ENCODE measurements at regions not wholly inside any gene's neighbourhood (a gene's known extent, or its start where the extent isn't known, plus 50 kb on each side); places are given as distances from the start of the nearest gene placed in this dataset.

DNA sequence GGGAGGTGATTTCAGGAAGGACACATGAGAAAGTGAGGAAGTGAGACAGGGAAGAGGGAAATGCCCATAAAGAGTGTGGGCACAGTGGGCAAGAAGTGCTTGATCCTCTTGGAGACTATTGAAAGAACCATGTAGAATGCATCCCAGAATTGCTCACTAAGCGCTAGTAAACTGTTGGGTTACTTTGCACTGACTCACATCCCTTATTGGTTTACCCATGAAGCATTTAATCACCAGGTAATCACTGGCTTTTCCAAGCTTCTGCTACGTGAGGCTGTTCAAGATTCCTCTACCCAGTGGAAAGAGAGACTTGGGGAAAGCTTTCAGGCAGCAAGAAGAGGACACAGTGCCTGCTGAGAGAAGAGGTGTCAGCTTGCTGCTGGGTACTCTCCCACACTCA, 410.0 kb upstream of the JAG1 start:
- no peaks in the 10 kb centered on the region for H3K27me3 ChIP-seq (ENCODE audit: control insufficient read depth in 2 of 2, insufficient read depth in 1 of 2, low read length in 1 of 2)
- H3K36me3 ChIP-seq (ENCODE audit: control insufficient read depth in 2 of 2, insufficient read depth in 2 of 2, low read length in 1 of 2), result no peaks in the 10 kb centered on the region
- 66% methylated on average over 2 of the region's 2 CpGs for WGBS
- no peaks in the 10 kb centered on the region for H3K4me1 ChIP-seq (ENCODE audit: control insufficient read depth in 2 of 2, insufficient read depth in 2 of 2, low read length in 2 of 2)
- no peak for DNase-seq (ENCODE audit: low read depth in 6 of 9, low spot score in 9 of 9)
- H3K4me3 ChIP-seq (ENCODE audit: low read length in 2 of 2), result no peak overlapping the region
- no peak overlapping the region for H3K27ac ChIP-seq (ENCODE audit: low read depth in 1 of 2, low read length in 1 of 2)
- no peaks in the 10 kb centered on the region for H3K9me3 ChIP-seq (ENCODE audit: control insufficient read depth in 2 of 2, insufficient read depth in 1 of 2, low read length in 1 of 2)

DNA sequence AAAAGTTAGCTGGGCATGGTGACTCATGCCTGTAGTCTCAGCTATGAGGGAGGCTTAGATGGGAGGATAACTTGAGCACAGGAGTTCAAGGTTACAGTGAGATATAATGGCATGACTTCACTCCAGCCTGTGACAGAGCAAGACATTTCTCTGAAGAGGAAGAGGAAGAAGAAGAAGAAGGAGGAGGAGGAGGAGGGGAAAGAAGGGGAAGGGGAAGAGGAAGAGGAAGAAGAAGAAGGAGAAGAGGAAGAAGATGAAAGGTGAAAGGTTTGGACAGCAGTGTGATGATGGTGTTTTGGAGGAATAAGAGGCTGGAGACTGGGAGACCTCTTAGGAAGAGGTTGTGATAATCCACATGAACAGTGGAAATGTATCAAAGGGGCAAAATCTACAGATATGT, 410.7 kb upstream of the JAG1 start:
- Histone ChIP-seq H3K36me3 (ENCODE audit: control insufficient read depth in 2 of 2, insufficient read depth in 2 of 2, low read length in 1 of 2) (no peaks in the 10 kb centered on the region), H3K27ac (ENCODE audit: low read depth in 1 of 2, low read length in 1 of 2) (no peak overlapping the region), H3K4me3 (ENCODE audit: low read length in 2 of 2) (no peak overlapping the region), H3K4me1 (ENCODE audit: control insufficient read depth in 2 of 2, insufficient read depth in 2 of 2, low read length in 2 of 2) (no peaks in the 10 kb centered on the region), H3K27me3 (ENCODE audit: control insufficient read depth in 2 of 2, insufficient read depth in 1 of 2, low read length in 1 of 2) (no peaks in the 10 kb centered on the region), H3K9me3 (ENCODE audit: control insufficient read depth in 2 of 2, insufficient read depth in 1 of 2, low read length in 1 of 2) (no peaks in the 10 kb centered on the region)
- DNase-seq (ENCODE audit: low read depth in 6 of 9, low spot score in 9 of 9), result no peak

DNA sequence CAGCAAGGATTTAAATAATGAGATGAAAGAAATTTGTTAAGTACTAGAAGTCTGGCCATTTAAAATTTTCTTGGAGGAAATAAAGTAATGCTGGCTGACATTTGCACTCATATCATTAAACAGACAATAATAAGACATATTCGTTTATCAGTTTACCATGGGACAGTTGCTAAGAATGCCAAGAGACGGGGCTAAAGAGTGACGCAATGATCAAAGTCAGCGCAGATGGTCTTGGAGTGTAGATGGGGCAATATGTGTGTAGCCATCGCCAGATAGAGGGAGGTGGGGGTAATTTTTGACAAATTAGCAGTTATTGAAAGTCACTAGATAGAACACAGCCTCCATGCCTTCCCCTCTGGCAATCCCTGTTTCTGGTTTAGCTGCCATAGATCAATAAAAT, 413.2 kb upstream of the JAG1 start:
- no peaks in the 10 kb centered on the region for H3K27me3 ChIP-seq (ENCODE audit: control insufficient read depth in 2 of 2, insufficient read depth in 1 of 2, low read length in 1 of 2)
- H3K4me3 ChIP-seq (ENCODE audit: low read length in 2 of 2), result no peak overlapping the region
- no peak for DNase-seq (ENCODE audit: low read depth in 6 of 9, low spot score in 9 of 9)
- no peaks in the 10 kb centered on the region for H3K9me3 ChIP-seq (ENCODE audit: control insufficient read depth in 2 of 2, insufficient read depth in 1 of 2, low read length in 1 of 2)
- no peaks in the 10 kb centered on the region for H3K4me1 ChIP-seq (ENCODE audit: control insufficient read depth in 2 of 2, insufficient read depth in 2 of 2, low read length in 2 of 2)
- WGBS, result 83% methylated on average over 5 of the region's 5 CpGs
- H3K27ac ChIP-seq (ENCODE audit: low read depth in 1 of 2, low read length in 1 of 2), result no peak overlapping the region
- no peaks in the 10 kb centered on the region for H3K36me3 ChIP-seq (ENCODE audit: control insufficient read depth in 2 of 2, insufficient read depth in 2 of 2, low read length in 1 of 2)

DNA sequence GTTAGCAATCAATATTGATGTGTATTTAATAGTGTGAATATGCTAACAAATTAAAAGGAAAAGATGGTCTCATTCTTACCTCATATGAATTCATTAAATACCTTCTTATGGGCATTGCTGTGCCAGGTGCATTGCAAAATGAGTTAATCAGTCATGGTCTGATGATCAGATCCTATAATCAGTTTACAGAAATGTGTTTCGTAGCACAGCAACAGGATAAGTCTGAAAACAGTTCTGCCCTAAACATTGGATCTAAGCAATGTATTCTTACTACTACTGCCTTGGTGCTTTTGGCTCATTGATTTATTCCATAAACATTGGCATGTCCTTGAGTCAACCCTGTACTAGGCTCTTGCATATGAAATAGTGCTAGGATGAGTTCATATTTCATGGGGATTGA, 417.0 kb upstream of the JAG1 start:
- Histone ChIP-seq H3K27me3 (ENCODE audit: control insufficient read depth in 2 of 2, insufficient read depth in 1 of 2, low read length in 1 of 2) (no peaks in the 10 kb centered on the region), H3K36me3 (ENCODE audit: control insufficient read depth in 2 of 2, insufficient read depth in 2 of 2, low read length in 1 of 2) (no peaks in the 10 kb centered on the region), H3K9me3 (ENCODE audit: control insufficient read depth in 2 of 2, insufficient read depth in 1 of 2, low read length in 1 of 2) (no peaks in the 10 kb centered on the region), H3K4me3 (ENCODE audit: low read length in 2 of 2) (no peak overlapping the region), H3K27ac (ENCODE audit: low read depth in 1 of 2, low read length in 1 of 2) (no peak overlapping the region), H3K4me1 (ENCODE audit: control insufficient read depth in 2 of 2, insufficient read depth in 2 of 2, low read length in 2 of 2) (no peaks in the 10 kb centered on the region)
- DNase-seq (ENCODE audit: low read depth in 6 of 9, low spot score in 9 of 9), result no peak
- WGBS, result 88% methylated on average over 1 of the region's 1 CpG

DNA sequence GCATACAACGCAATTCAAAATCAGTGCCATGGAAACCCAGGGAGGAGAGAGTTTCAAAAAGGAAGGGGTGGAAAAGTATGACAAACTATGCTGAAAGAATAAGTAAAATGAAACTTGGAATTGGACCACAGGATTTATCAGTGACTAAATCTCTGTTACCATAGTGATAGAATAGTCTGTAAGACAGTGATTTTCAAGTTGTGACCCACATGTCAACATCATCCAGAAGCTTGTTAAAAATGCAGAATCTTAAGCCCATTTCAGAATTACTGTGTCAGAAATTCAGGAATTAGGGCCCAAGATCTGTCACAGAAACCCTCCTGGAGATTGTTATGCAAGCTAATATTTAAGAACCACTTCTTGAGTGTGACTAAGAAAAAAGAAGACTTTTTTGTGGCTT, 417.7 kb upstream of the JAG1 start:
- Histone ChIP-seq H3K36me3 (ENCODE audit: control insufficient read depth in 2 of 2, insufficient read depth in 2 of 2, low read length in 1 of 2) (no peaks in the 10 kb centered on the region), H3K27ac (ENCODE audit: low read depth in 1 of 2, low read length in 1 of 2) (no peak overlapping the region)
- WGBS, result 90% methylated on average over 1 of the region's 1 CpG

DNA sequence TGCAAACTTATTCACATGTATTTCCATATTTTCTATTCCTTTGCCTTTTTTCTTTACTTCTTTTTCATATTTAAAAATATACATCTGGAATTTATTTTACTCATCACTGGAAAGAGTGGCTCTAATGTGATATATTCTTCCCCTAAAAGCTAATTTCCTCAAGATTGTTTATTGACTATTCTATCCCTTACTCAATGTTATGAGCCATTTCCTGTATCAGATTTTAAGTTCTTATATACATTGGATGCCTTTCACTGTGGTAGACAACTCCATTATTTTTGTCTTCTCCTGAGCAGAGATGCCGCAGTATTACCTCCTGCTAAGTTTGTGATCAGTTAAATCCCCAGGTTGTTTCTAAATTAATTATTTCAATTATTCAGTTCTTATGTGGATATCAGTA, 418.4 kb upstream of the JAG1 start:
- DNase-seq (ENCODE audit: low read depth in 6 of 9, low spot score in 9 of 9), result no peak
- H3K27ac ChIP-seq (ENCODE audit: low read depth in 1 of 2, low read length in 1 of 2), result no peak overlapping the region
- 100% methylated on average over 1 of the region's 1 CpG for WGBS

More for the DNA sequence above, 417.7 kb upstream of the JAG1 start:
- H3K4me3 ChIP-seq (ENCODE audit: low read length in 2 of 2), result no peak overlapping the region
- no peaks in the 10 kb centered on the region for H3K9me3 ChIP-seq (ENCODE audit: control insufficient read depth in 2 of 2, insufficient read depth in 1 of 2, low read length in 1 of 2)
- H3K4me1 ChIP-seq (ENCODE audit: control insufficient read depth in 2 of 2, insufficient read depth in 2 of 2, low read length in 2 of 2), result no peaks in the 10 kb centered on the region
- DNase-seq (ENCODE audit: low read depth in 6 of 9, low spot score in 9 of 9), result no peak
- no peaks in the 10 kb centered on the region for H3K27me3 ChIP-seq (ENCODE audit: control insufficient read depth in 2 of 2, insufficient read depth in 1 of 2, low read length in 1 of 2)

DNA sequence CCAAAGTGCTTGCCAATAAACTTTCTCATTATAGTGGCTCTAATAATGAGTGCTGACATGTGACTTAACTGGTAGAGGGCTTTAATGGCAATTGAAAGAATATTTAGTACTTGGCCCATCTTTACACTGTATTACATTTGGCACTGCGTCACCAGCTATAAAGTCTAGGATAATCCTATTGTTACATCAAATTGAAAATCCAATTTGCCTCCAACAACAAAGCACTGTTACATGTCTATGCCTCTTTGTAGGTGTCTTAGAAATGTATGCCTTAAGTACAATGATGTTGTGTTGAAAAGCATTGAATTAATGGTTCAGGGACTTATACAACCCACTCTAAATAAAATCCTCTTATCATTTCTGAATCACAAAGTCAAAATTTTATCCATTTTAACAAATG, 420.4 kb upstream of the JAG1 start:
- WGBS, result 97% methylated on average over 1 of the region's 1 CpG

More for the DNA sequence above, 418.4 kb upstream of the JAG1 start:
- Histone ChIP-seq H3K4me3 (ENCODE audit: low read length in 2 of 2) (no peak overlapping the region), H3K4me1 (ENCODE audit: control insufficient read depth in 2 of 2, insufficient read depth in 2 of 2, low read length in 2 of 2) (no peaks in the 10 kb centered on the region), H3K27me3 (ENCODE audit: control insufficient read depth in 2 of 2, insufficient read depth in 1 of 2, low read length in 1 of 2) (no peaks in the 10 kb centered on the region), H3K36me3 (ENCODE audit: control insufficient read depth in 2 of 2, insufficient read depth in 2 of 2, low read length in 1 of 2) (no peaks in the 10 kb centered on the region), H3K9me3 (ENCODE audit: control insufficient read depth in 2 of 2, insufficient read depth in 1 of 2, low read length in 1 of 2) (no peaks in the 10 kb centered on the region)

DNA sequence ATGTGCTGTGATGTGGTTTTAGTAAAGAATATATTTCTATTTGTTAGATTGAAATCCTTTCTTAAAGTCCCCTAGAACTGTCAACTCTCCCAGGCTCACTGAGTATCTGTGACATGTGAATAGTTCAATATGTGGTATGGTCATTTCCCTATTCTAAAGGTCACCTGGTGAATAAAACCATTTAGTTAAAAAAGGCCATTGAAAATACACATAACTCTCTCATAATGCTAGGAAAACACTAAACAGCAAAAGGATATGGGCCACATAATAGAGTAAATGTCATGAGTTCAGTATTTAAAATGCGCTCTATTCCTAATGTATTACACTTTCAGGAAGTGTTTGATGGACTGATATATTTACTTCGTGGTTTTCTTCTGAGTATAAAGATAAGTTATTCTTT, 420.9 kb upstream of the JAG1 start:
- H3K27ac ChIP-seq (ENCODE audit: low read depth in 1 of 2, low read length in 1 of 2), result no peak overlapping the region
- H3K27me3 ChIP-seq (ENCODE audit: control insufficient read depth in 2 of 2, insufficient read depth in 1 of 2, low read length in 1 of 2), result no peaks in the 10 kb centered on the region
- H3K4me3 ChIP-seq (ENCODE audit: low read length in 2 of 2), result no peak overlapping the region
- DNase-seq (ENCODE audit: low read depth in 6 of 9, low spot score in 9 of 9), result no peak
- H3K4me1 ChIP-seq (ENCODE audit: control insufficient read depth in 2 of 2, insufficient read depth in 2 of 2, low read length in 2 of 2), result no peaks in the 10 kb centered on the region
- no peaks in the 10 kb centered on the region for H3K9me3 ChIP-seq (ENCODE audit: control insufficient read depth in 2 of 2, insufficient read depth in 1 of 2, low read length in 1 of 2)
- no peaks in the 10 kb centered on the region for H3K36me3 ChIP-seq (ENCODE audit: control insufficient read depth in 2 of 2, insufficient read depth in 2 of 2, low read length in 1 of 2)
- WGBS, result 33% methylated on average over 2 of the region's 2 CpGs

More for the DNA sequence above, 420.4 kb upstream of the JAG1 start:
- H3K27ac ChIP-seq (ENCODE audit: low read depth in 1 of 2, low read length in 1 of 2), result no peak overlapping the region
- H3K9me3 ChIP-seq (ENCODE audit: control insufficient read depth in 2 of 2, insufficient read depth in 1 of 2, low read length in 1 of 2), result no peaks in the 10 kb centered on the region
- H3K36me3 ChIP-seq (ENCODE audit: control insufficient read depth in 2 of 2, insufficient read depth in 2 of 2, low read length in 1 of 2), result no peaks in the 10 kb centered on the region
- H3K4me3 ChIP-seq (ENCODE audit: low read length in 2 of 2), result no peak overlapping the region
- DNase-seq (ENCODE audit: low read depth in 6 of 9, low spot score in 9 of 9), result no peak
- no peaks in the 10 kb centered on the region for H3K4me1 ChIP-seq (ENCODE audit: control insufficient read depth in 2 of 2, insufficient read depth in 2 of 2, low read length in 2 of 2)
- no peaks in the 10 kb centered on the region for H3K27me3 ChIP-seq (ENCODE audit: control insufficient read depth in 2 of 2, insufficient read depth in 1 of 2, low read length in 1 of 2)

DNA sequence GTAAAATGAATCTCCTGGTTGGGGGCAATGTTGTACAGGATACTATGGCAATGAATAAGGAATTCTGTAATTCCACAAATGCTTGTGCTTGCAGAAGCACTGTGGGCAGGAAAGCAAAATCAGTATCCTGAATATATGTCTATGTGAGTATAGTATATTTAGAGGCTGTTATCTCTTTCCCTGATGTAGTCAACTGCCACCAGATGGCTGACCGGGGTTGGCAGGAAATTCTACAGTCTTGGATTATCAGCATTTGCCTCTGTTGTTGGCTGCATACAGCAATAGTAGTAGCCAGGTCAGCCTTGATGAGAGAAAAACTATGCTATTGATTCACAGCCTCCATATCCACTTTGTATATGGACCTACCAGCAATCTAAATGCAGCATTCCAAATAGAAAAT, 425.1 kb upstream of the JAG1 start:
- H3K4me3 ChIP-seq (ENCODE audit: low read length in 2 of 2), result no peak overlapping the region
- no peaks in the 10 kb centered on the region for H3K27me3 ChIP-seq (ENCODE audit: control insufficient read depth in 2 of 2, insufficient read depth in 1 of 2, low read length in 1 of 2)
- no peak for DNase-seq (ENCODE audit: low read depth in 6 of 9, low spot score in 9 of 9)
- WGBS, result 67% methylated on average over 1 of the region's 1 CpG
- H3K4me1 ChIP-seq (ENCODE audit: control insufficient read depth in 2 of 2, insufficient read depth in 2 of 2, low read length in 2 of 2), result no peaks in the 10 kb centered on the region
- no peaks in the 10 kb centered on the region for H3K36me3 ChIP-seq (ENCODE audit: control insufficient read depth in 2 of 2, insufficient read depth in 2 of 2, low read length in 1 of 2)
- no peaks in the 10 kb centered on the region for H3K9me3 ChIP-seq (ENCODE audit: control insufficient read depth in 2 of 2, insufficient read depth in 1 of 2, low read length in 1 of 2)
- H3K27ac ChIP-seq (ENCODE audit: low read depth in 1 of 2, low read length in 1 of 2), result no peak overlapping the region

DNA sequence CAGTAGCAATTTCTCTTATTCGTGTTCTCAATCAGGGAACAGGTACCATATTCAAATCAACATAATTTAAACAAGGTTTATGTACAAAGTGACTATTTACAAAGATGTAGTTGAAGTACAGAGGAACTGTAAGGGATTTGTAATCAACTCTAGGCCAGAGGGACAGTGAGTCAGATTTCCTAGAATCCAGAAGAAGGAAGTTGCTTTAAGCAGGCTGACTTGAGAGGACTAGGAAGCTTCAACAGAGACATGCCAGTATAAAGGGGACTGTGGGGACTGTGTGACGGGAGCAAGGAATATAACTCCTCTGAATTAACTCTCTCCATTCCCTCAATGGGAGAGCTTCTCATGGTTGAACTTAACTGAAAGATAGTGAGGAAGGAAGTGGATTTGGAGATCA, 427.4 kb upstream of the JAG1 start:
- no peak for DNase-seq (ENCODE audit: low read depth in 6 of 9, low spot score in 9 of 9)
- 89% methylated on average over 2 of the region's 2 CpGs for WGBS
- Histone ChIP-seq H3K27me3 (ENCODE audit: control insufficient read depth in 2 of 2, insufficient read depth in 1 of 2, low read length in 1 of 2) (no peaks in the 10 kb centered on the region), H3K4me3 (ENCODE audit: low read length in 2 of 2) (no peak overlapping the region), H3K9me3 (ENCODE audit: control insufficient read depth in 2 of 2, insufficient read depth in 1 of 2, low read length in 1 of 2) (no peaks in the 10 kb centered on the region), H3K4me1 (ENCODE audit: control insufficient read depth in 2 of 2, insufficient read depth in 2 of 2, low read length in 2 of 2) (no peaks in the 10 kb centered on the region), H3K36me3 (ENCODE audit: control insufficient read depth in 2 of 2, insufficient read depth in 2 of 2, low read length in 1 of 2) (no peaks in the 10 kb centered on the region), H3K27ac (ENCODE audit: low read depth in 1 of 2, low read length in 1 of 2) (no peak overlapping the region)
